GM18520 (cell line): ENCODE measurements at regions not wholly inside any gene's neighbourhood (a gene's known extent, or its start where the extent isn't known, plus 50 kb on each side); places are given as distances from the start of the nearest gene placed in this dataset.
"Not testable (repeated sequence)": the region's sequence is repeated elsewhere in the genome, so short reads cannot be mapped to it uniquely, and the experiment has no call there.

ENCODE experiments used
- ATAC-seq: cut with Tn5 transposase; IDR thresholded peaks from one replicate; pipeline ENCODE4 v1.9.1; 2021; ENCODE audit not compliant: unreplicated experiment

DNA sequence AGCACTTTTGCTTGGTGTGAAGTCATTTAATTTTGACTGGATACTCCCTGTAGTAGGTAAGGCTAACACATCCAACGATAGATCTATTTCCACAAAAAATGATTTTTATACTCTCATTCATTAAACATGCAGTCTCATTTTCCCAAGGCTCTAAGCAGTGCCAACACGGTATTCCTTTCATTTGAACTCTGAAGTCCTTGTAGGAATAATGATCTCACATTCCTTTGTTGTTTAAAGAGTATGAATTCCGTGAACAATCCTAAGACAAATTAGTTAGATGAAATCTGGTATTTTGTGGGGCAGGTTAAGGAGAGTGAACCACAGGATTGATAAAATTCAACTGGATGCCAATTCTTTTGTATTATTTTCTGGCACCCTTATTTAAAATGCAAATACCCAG is 66.6 kb downstream of the LACC1 start:
- ATAC-seq, result no peak

GRCh38 chr13:43947897-43948458 is 68.3 kb downstream of the LACC1 start:
- ATAC-seq, result no peak

DNA sequence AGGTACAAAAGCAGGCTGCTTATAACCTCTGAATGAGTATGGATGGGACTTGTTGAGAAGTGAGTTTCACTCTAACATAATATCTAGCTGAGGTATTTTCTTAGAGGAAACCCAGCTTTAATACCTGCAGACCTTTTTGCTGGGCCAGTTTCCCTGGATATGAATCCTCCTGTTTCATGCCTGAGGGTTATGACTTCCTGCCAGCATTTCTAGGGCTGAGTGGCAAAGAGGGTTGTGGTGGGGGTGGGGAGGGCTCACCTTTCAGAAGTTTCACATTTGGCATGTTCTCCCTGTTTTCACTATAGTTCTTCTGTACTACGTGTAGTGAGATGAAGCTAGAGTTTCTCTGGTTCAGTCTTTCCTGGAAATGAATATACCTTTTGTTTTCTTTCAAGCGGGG is 73.7 kb downstream of the LACC1 start:
- no peak for ATAC-seq

- not testable (repeated sequence) for ATAC-seq
Observed at GRCh38 chr13:43956975-43957374, 77.3 kb downstream of the LACC1 start.

DNA sequence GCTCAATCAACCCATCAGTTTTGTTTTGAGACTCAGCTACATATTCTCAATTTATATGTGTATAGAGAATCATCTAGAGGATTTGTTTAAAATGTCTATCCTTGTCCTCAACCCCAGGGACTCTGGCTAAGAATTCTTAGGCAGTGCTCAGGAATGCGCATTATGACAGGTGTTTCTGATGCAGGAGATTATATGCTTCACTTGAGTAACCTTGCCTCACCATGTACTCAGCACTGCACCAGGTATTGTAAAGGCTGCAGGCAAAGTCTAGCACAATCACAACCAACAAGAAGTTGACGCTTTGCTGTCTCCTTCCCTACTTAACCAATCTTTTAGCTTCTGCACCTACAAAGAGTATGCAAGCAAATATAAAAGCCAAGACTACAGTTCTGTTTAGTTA is 79.6 kb downstream of the LACC1 start:
- ATAC-seq, result no peak

DNA sequence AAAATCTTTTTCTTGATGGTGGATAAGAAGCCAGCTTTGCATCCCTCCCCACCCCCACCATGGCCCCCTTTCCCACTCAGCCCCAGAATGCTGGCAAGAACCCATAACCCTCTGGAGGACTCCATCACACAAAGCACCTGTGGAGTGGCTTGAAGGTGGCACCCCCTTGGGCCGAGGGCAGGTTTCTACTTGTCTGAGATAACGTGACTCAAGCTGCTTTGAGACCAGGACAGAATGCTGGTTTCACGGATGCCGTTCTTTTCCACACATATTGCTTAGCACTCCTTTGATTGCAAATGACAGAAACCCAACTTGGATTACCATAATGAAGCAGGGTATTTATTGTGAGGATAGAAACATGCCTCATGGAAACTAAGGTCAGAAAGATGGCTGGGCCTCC is 82.2 kb downstream of the LACC1 start:
- ATAC-seq, result no peak

GRCh38 chr13:43963726-43964125 is 84.0 kb downstream of the LACC1 start:
- ATAC-seq, result no peak

- no peak for ATAC-seq
Observed at GRCh38 chr13:43964698-43965458, 85.2 kb downstream of the LACC1 start.

- ATAC-seq, result no peak
Observed at GRCh38 chr13:43965459-43965845, 85.7 kb downstream of the LACC1 start.

DNA sequence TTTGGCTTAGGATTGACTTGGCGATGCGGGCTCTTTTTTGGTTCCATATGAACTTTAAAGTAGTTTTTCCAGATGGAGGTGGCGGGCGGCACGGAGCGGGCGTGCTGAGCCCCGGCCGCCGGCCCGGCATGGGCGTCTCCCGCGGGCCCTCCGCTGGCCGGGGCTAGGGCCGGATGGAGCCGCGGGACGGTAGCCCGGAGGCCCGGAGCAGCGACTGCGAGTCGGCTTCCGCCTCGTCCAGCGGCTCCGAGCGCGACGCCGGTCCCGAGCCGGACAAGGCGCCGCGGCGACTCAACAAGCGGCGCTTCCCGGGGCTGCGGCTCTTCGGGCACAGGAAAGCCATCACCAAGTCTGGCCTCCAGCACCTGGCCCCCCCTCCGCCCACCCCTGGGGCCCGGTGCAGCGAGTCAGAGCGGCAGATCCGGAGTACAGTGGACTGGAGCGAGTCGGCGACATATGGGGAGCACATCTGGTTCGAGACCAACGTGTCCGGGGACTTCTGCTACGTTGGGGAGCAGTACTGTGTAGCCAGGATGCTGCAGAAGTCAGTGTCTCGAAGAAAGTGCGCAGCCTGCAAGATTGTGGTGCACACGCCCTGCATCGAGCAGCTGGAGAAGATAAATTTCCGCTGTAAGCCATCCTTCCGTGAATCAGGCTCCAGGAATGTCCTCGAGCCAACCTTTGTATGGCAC is 88.7 kb downstream of the LACC1 start:
- ATAC-seq, result not testable (repeated sequence)

DNA sequence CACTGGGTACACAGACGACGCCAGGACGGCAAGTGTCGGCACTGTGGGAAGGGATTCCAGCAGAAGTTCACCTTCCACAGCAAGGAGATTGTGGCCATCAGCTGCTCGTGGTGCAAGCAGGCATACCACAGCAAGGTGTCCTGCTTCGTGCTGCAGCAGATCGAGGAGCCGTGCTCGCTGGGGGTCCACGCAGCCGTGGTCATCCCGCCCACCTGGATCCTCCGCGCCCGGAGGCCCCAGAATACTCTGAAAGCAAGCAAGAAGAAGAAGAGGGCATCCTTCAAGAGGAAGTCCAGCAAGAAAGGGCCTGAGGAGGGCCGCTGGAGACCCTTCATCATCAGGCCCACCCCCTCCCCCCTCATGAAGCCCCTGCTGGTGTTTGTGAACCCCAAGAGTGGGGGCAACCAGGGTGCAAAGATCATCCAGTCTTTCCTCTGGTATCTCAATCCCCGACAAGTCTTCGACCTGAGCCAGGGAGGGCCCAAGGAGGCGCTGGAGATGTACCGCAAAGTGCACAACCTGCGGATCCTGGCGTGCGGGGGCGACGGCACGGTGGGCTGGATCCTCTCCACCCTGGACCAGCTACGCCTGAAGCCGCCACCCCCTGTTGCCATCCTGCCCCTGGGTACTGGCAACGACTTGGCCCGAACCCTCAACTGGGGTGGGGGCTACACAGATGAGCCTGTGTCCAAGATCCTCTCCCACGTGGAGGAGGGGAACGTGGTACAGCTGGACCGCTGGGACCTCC is 89.4 kb downstream of the LACC1 start:
- ATAC-seq, result not testable (repeated sequence)

GRCh38 chr13:43969919-43970318 is 90.2 kb downstream of the LACC1 start:
- not testable (repeated sequence) for ATAC-seq

- ATAC-seq, result not testable (repeated sequence)
Observed at GRCh38 chr13:43970520-43971242, 91.0 kb downstream of the LACC1 start.

DNA sequence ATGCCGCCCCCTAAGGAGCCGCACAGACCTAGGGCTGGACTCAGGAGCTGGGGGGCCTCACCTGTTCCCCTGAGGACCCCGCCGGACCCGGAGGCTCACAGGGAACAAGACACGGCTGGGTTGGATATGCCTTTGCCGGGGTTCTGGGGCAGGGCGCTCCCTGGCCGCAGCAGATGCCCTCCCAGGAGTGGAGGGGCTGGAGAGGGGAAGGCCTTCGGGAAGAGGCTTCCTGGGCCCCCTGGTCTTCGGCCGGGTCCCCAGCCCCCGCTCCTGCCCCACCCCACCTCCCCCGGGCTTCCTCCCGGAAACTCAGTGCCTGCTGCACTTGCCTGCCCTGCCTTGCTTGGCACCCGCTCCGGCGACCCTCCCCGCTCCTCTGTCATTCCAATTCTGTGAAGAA is 91.6 kb downstream of the LACC1 start:
- ATAC-seq, result not testable (repeated sequence)

GRCh38 chr13:43977911-43978310 is 98.2 kb downstream of the LACC1 start:
- no peak for ATAC-seq

DNA sequence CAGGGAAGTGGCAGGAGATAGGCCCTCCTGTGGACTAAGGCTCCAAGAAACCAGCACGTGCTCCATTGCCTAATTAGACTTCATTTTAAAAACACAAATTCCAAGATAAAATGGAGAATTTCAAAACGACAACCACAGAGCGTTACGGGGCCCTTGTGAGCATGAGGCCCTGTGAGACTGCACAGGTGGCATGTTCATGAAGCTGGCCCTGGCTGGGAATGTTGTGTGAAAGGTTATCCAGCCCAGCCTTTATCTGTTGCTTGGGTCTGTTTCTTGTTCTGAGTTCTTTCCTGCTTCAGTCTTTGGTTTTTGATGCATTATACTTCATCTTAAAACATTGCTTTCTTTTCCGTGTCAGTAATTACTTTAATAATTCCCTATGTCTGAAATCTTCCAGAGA is 99.0 kb downstream of the LACC1 start:
- no peak for ATAC-seq

GRCh38 chr13:43979492-43979891 is 99.8 kb downstream of the LACC1 start:
- ATAC-seq, result no peak

DNA sequence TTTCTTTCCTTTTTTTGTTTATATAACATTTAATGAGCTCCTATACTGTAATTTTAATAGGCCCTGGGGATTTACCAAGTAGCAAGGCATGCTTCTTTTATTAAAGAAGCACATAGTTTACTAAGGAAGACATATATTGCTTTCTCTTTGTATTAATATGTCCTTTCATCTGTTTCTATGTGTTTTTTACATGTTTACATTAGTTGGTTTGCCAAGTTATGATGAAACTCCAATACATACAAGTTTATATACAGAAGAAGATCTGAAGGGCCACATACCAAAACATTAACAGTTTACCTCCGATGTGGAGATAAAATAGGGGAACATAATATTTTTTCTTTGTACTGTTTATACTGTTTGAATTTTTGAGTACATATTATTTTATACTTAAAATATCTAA is 100.9 kb downstream of the LACC1 start:
- no peak for ATAC-seq

DNA sequence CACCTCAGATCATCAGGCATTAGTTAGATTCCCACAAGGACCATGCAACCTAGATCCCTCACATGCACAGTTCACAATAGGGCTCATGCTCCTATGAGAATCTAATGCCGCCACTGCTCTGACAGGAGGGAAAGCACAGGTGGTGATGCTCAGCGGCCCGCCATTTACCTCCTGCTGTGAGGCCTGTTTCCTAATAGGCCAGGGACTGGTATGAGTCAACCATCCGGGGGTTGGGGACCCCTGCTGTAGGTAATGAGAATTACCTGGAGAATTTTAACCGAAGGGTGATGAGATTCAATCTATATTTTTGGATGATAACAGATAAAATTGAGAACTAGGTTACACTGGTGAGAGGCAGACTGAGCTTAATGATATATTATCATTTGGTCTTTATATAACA is 101.4 kb downstream of the LACC1 start:
- ATAC-seq, result no peak

GRCh38 chr13:43981512-43982301 is 102.0 kb downstream of the LACC1 start:
- no peak for ATAC-seq
